IPS DF 6.9 (cell line): ENCODE measurements at regions not wholly inside any gene's neighbourhood (a gene's known extent, or its start where the extent isn't known, plus 50 kb on each side); places are given as distances from the start of the nearest gene placed in this dataset.

Experiments used
- DNase-seq: peaks from one replicate; pipeline ENCODE4 v3.0.0-alpha.2; 2013; ENCODE audit warnings: low read depth, low spot score
- H3K27ac ChIP-seq: one replicate; pipeline ENCODE4 v1.5.1; 2013; ENCODE audit warnings: low read length, control low read depth
- H3K27me3 ChIP-seq: 2 replicates; pipeline ENCODE4 v1.6.1; 2013; ENCODE audit warnings: mild to moderate bottlenecking, low read length; ENCODE audit not compliant: control insufficient read depth, insufficient read depth
- H3K36me3 ChIP-seq: 2 replicates; pipeline ENCODE4 v1.6.1; 2013; ENCODE audit warnings: low read length; ENCODE audit not compliant: control insufficient read depth, insufficient read depth
- H3K4me1 ChIP-seq: 2 replicates; pipeline ENCODE4 v1.6.1; 2013; ENCODE audit warnings: low read length; ENCODE audit not compliant: control insufficient read depth, insufficient read depth
- H3K4me3 ChIP-seq: 2 replicates; pipeline ENCODE4 v1.5.1; 2013; ENCODE audit warnings: mild to moderate bottlenecking, low read length
- H3K9me3 ChIP-seq: 2 replicates; pipeline ENCODE4 v1.6.1; 2013; ENCODE audit warnings: low read length, inconsistent platforms; ENCODE audit not compliant: control insufficient read depth, insufficient read depth
- WGBS: extraction: QIAGEN DNeasy Blood & Tissue Kit; methylation state at CpG from one replicate; pipeline ENCODE4 v1.1.7; 2013; ENCODE audit warnings: mixed read lengths, missing lambda C conversion rate; ENCODE audit not compliant: insufficient read length, insufficient coverage; 5-methylcytosine and 5-hydroxymethylcytosine counted together

- Histone ChIP-seq H3K4me3 (no peak overlapping the region), H3K36me3 (no peaks in the 10 kb centered on the region), H3K27me3 (no peaks in the 10 kb centered on the region), H3K9me3 (no peaks in the 10 kb centered on the region), H3K27ac (no peak overlapping the region), H3K4me1 (peaks cover 1% of the 10 kb centered on the region; the same call in 1 of the 2 replicates)
- WGBS: no CpG with 5 or more reads among the region's 26 CpGs
- DNase-seq: no peak
Observed at GRCh38 chr9:134553061-134553891, 88.3 kb upstream of the COL5A1 start.

- Histone ChIP-seq H3K36me3 (no peaks in the 10 kb centered on the region), H3K4me3 (no peak overlapping the region), H3K27me3 (no peaks in the 10 kb centered on the region), H3K9me3 (no peaks in the 10 kb centered on the region), H3K27ac (no peak overlapping the region), H3K4me1 (peaks cover 1% of the 10 kb centered on the region; the same call in 1 of the 2 replicates)
- no peak for DNase-seq
- no CpG with 5 or more reads among the region's 10 CpGs for WGBS
Observed at GRCh38 chr9:134553996-134554372, 87.6 kb upstream of the COL5A1 start.

GRCh38 chr9:134554373-134555093, 87.1 kb upstream of the COL5A1 start:
- H3K36me3 ChIP-seq: no peaks in the 10 kb centered on the region
- no peaks in the 10 kb centered on the region for H3K9me3 ChIP-seq
- DNase-seq: no peak
- H3K4me3 ChIP-seq: no peak overlapping the region
- peaks cover 1% of the 10 kb centered on the region; the same call in 1 of the 2 replicates for H3K4me1 ChIP-seq
- no peak overlapping the region for H3K27ac ChIP-seq
- no CpG with 5 or more reads among the region's 22 CpGs for WGBS
- H3K27me3 ChIP-seq: no peaks in the 10 kb centered on the region

GRCh38 chr9:134555094-134555650, 86.4 kb upstream of the COL5A1 start:
- WGBS: no CpG with 5 or more reads among the region's 9 CpGs
- Histone ChIP-seq H3K27ac (no peak overlapping the region), H3K4me3 (no peak overlapping the region), H3K4me1 (peaks cover 1% of the 10 kb centered on the region; the same call in 1 of the 2 replicates), H3K27me3 (no peaks in the 10 kb centered on the region), H3K9me3 (no peaks in the 10 kb centered on the region), H3K36me3 (no peaks in the 10 kb centered on the region)
- DNase-seq: no peak

GRCh38 chr9:134556531-134557068, 85.0 kb upstream of the COL5A1 start:
- no peaks in the 10 kb centered on the region for H3K36me3 ChIP-seq
- H3K27ac ChIP-seq: no peak overlapping the region
- H3K4me3 ChIP-seq: no peak overlapping the region
- DNase-seq: no peak
- H3K27me3 ChIP-seq: no peaks in the 10 kb centered on the region
- no peaks in the 10 kb centered on the region for H3K9me3 ChIP-seq
- WGBS: no CpG with 5 or more reads among the region's 15 CpGs
- H3K4me1 ChIP-seq: peaks cover 1% of the 10 kb centered on the region; the same call in 1 of the 2 replicates

- Histone ChIP-seq H3K9me3 (no peaks in the 10 kb centered on the region), H3K4me3 (no peak overlapping the region), H3K4me1 (peaks cover 1% of the 10 kb centered on the region; the same call in 1 of the 2 replicates), H3K27me3 (no peaks in the 10 kb centered on the region), H3K36me3 (no peaks in the 10 kb centered on the region), H3K27ac (no peak overlapping the region)
- no peak for DNase-seq
- WGBS: no CpG with 5 or more reads among the region's 18 CpGs
Observed at GRCh38 chr9:134557331-134557730, 84.3 kb upstream of the COL5A1 start.

- Histone ChIP-seq H3K27ac (no peak overlapping the region), H3K4me1 (peaks cover 1% of the 10 kb centered on the region; the same call in 1 of the 2 replicates), H3K9me3 (no peaks in the 10 kb centered on the region), H3K36me3 (no peaks in the 10 kb centered on the region), H3K27me3 (no peaks in the 10 kb centered on the region), H3K4me3 (no peak overlapping the region)
- no peak for DNase-seq
- WGBS: no CpG with 5 or more reads among the region's 19 CpGs
Observed at GRCh38 chr9:134558124-134558905, 83.3 kb upstream of the COL5A1 start.

- Histone ChIP-seq H3K36me3 (no peaks in the 10 kb centered on the region), H3K27me3 (no peaks in the 10 kb centered on the region), H3K9me3 (no peaks in the 10 kb centered on the region), H3K27ac (no peak overlapping the region), H3K4me3 (no peak overlapping the region), H3K4me1 (peaks cover 1% of the 10 kb centered on the region; the same call in 1 of the 2 replicates)
- WGBS: no CpG with 5 or more reads among the region's 5 CpGs
- no peak for DNase-seq
Observed at GRCh38 chr9:134559013-134559412, 82.6 kb upstream of the COL5A1 start.

GRCh38 chr9:134560206-134560605, 81.4 kb upstream of the COL5A1 start:
- WGBS: no CpG with 5 or more reads among the region's 5 CpGs
- H3K27ac ChIP-seq: no peak overlapping the region
- H3K27me3 ChIP-seq: no peaks in the 10 kb centered on the region
- H3K4me1 ChIP-seq: no peaks in the 10 kb centered on the region
- no peak overlapping the region for H3K4me3 ChIP-seq
- H3K9me3 ChIP-seq: no peaks in the 10 kb centered on the region; the same call in 1 of the 2 replicates
- DNase-seq: no peak
- no peaks in the 10 kb centered on the region for H3K36me3 ChIP-seq

- no peak overlapping the region for H3K4me3 ChIP-seq
- no peak for DNase-seq
- H3K9me3 ChIP-seq: no peaks in the 10 kb centered on the region; the same call in 1 of the 2 replicates
- no peaks in the 10 kb centered on the region for H3K4me1 ChIP-seq
- WGBS: no CpG with 5 or more reads among the region's 10 CpGs
- no peaks in the 10 kb centered on the region for H3K36me3 ChIP-seq
- no peak overlapping the region for H3K27ac ChIP-seq
- H3K27me3 ChIP-seq: no peaks in the 10 kb centered on the region
Observed at GRCh38 chr9:134560654-134561053, 80.9 kb upstream of the COL5A1 start.
